HCT116 (cell line): ENCODE measurements at regions not wholly inside any gene's neighbourhood (a gene's known extent, or its start where the extent isn't known, plus 50 kb on each side); places are given as distances from the start of the nearest gene placed in this dataset.

Source experiments
- ATAC-seq: fragments of 200-7000 bp; cut with Tn5 transposase; 2 replicates; pipeline ENCODE4 v1.9.1; 2020; ENCODE audit warnings: mild to moderate bottlenecking, moderate library complexity
- BruUV-seq: library from RNA; stranded (reverse); fragments of 400-500 nt; replicated peaks from 2 replicates; lab custom pipeline; 2021; lab: Mats Ljungman, UMichigan
- CTCF ChIA-PET: fragments of 300-600 bp; sonication (Branson Sonifier 250); formaldehyde crosslinking; loops from one replicate; lab custom pipeline; 2021; ENCODE audit warnings: antibody characterized with exemption; lab: Charles Lee
- POLR2A ChIA-PET: fragments of 300-600, 350-600 bp; sonication (Branson Sonifier 250); formaldehyde crosslinking; loops from one replicate; lab custom pipeline; 2021; ENCODE audit warnings: antibody characterized with exemption; lab: Charles Lee
- RAD21 ChIA-PET, 2 experiments: fragments of 300-600 bp; sonication (Branson Sonifier 250); formaldehyde crosslinking; loops; one replicate each; lab custom pipeline; 2023; ENCODE audit warnings: low total read pairs in 2 of 2; ENCODE audit not compliant: uncharacterized antibody in 2 of 2, unreplicated experiment in 2 of 2, low non-redundant PET in 1 of 2; lab: Charles Lee
- DNase-seq: peaks from one replicate; pipeline ENCODE4 v3.0.0-alpha.2; 2010; ENCODE audit warnings: low read depth, low spot score
- H2AFZ ChIP-seq: fragments of 200-600 bp; shearing (Covaris generic), sonication (generic); 2 replicates; pipeline ENCODE4 v1.6.1; 2017; ENCODE audit warnings: low read depth, mixed run types, mixed read lengths, antibody characterized with exemption, low read length; ENCODE audit not compliant: poor library complexity, severe bottlenecking
- H3K27ac ChIP-seq: 2 replicates; pipeline ENCODE4 v1.5.1; 2012; ENCODE audit warnings: low read depth, low read length
- H3K27me3 ChIP-seq: fragments of 200-600 bp; sonication (generic); 2 replicates; pipeline ENCODE4 v1.6.1; 2016; ENCODE audit warnings: mixed run types, low read length, mixed read lengths; ENCODE audit not compliant: insufficient read depth
- H3K36me3 ChIP-seq, 2 experiments: fragments of 200-500 bp in 1 of 2; fragments of 200-600 bp in 1 of 2; sonication (Bioruptor generic) in 1 of 2; sonication (generic) in 1 of 2; 2 replicates each; pipeline versions ENCODE4 v1.5.1 to v1.6.1; 2014 to 2016; ENCODE audit warnings: low read length in 2 of 2, inconsistent platforms in 1 of 2, mixed read lengths in 1 of 2, mixed run types in 1 of 2; ENCODE audit not compliant: insufficient read depth in 2 of 2, control insufficient read depth in 1 of 2
- H3K4me1 ChIP-seq, 2 experiments: fragments of 200-600 bp in 1 of 2; sonication (generic) in 1 of 2; 2 replicates each; pipeline versions ENCODE4 v1.5.1 to v1.6.1; 2012 to 2017; ENCODE audit warnings: low read length in 2 of 2, inconsistent platforms in 1 of 2, mild to moderate bottlenecking in 1 of 2, mixed read lengths in 1 of 2, mixed run types in 1 of 2, moderate library complexity in 1 of 2; ENCODE audit not compliant: insufficient read depth in 2 of 2, control insufficient read depth in 1 of 2
- H3K4me2 ChIP-seq: fragments of 200-600 bp; sonication (generic); 2 replicates; pipeline ENCODE4 v1.6.1; 2017; ENCODE audit warnings: mixed run types, low read length, mixed read lengths
- H3K4me3 ChIP-seq, 2 experiments: fragments of 200-600 bp in 1 of 2; sonication (generic) in 1 of 2; replicated peaks in 1 of 2; 2 replicates each; pipeline ENCODE4 v1.5.1; 2011 to 2016; ENCODE audit warnings: low read length in 2 of 2, control low read depth in 1 of 2, low read depth in 1 of 2, mild to moderate bottlenecking in 1 of 2, mixed read lengths in 1 of 2, mixed run types in 1 of 2
- H3K79me2 ChIP-seq: fragments of 200-600 bp; sonication (generic); 2 replicates; pipeline ENCODE4 v1.6.1; 2017; ENCODE audit warnings: mild to moderate bottlenecking, mixed run types, low read length, moderate library complexity, mixed read lengths; ENCODE audit not compliant: insufficient read depth
- H3K9ac ChIP-seq: fragments of 200-600 bp; sonication (generic); 2 replicates; pipeline ENCODE4 v1.6.1; 2016; ENCODE audit warnings: low read length, mixed read lengths
- H3K9me2 ChIP-seq: fragments of 200-600 bp; sonication (generic), shearing (Covaris generic); 2 replicates; pipeline ENCODE4 v1.6.1; 2017; ENCODE audit warnings: mixed run types, mild to moderate bottlenecking, moderate library complexity; ENCODE audit not compliant: insufficient read depth
- H3K9me3 ChIP-seq, 2 experiments: fragments of 200-500 bp in 1 of 2; fragments of 200-600 bp in 1 of 2; sonication (Bioruptor generic) in 1 of 2; sonication (generic) in 1 of 2; 2 replicates each; pipeline ENCODE4 v1.6.1; 2014 to 2017; ENCODE audit warnings: low read length in 2 of 2, mixed read lengths in 2 of 2, inconsistent platforms in 1 of 2, low read depth in 1 of 2, mild to moderate bottlenecking in 1 of 2, mixed run types in 1 of 2, moderate library complexity in 1 of 2; ENCODE audit not compliant: control insufficient read depth in 1 of 2, insufficient read depth in 1 of 2
- H4K20me1 ChIP-seq: fragments of 200-600 bp; sonication (generic), shearing (Covaris generic); 2 replicates; pipeline ENCODE4 v1.6.1; 2017; ENCODE audit warnings: mixed run types, mild to moderate bottlenecking, moderate library complexity; ENCODE audit not compliant: insufficient read depth
- CBX3 ChIP-seq: IDR thresholded peaks from 2 replicates; pipeline ENCODE4 v1.6.1; 2012; ENCODE audit warnings: low read depth
- CEBPB ChIP-seq: IDR thresholded peaks from 2 replicates; pipeline ENCODE4 v1.6.1; 2012; ENCODE audit warnings: low read depth
- EZH2phosphoT487 ChIP-seq: fragments of 200-600 bp; IDR thresholded peaks from 2 replicates; pipeline ENCODE4 v1.6.1; 2018; ENCODE audit warnings: antibody characterized with exemption, borderline replicate concordance
- FOSL1 ChIP-seq: IDR thresholded peaks from 2 replicates; pipeline ENCODE4 v1.6.1; 2012; ENCODE audit warnings: low read depth
- POLR2AphosphoS5 ChIP-seq: IDR thresholded peaks from 2 replicates; pipeline ENCODE4 v1.6.1; 2011; ENCODE audit warnings: mild to moderate bottlenecking, low read depth, low read length, moderate library complexity
- SRF ChIP-seq: IDR thresholded peaks from 2 replicates; pipeline ENCODE4 v1.6.1; 2012; ENCODE audit warnings: low read depth
- TCF7L2 ChIP-seq: IDR thresholded peaks from 2 replicates; pipeline ENCODE4 v1.7.0; 2011; ENCODE audit warnings: borderline replicate concordance, inconsistent platforms; ENCODE audit not compliant: insufficient read depth, insufficient read length; ENCODE audit errors: extremely low read depth
- YY1 ChIP-seq: IDR thresholded peaks from 2 replicates; pipeline ENCODE4 v1.6.1; 2011; ENCODE audit warnings: low read length, low read depth, moderate library complexity, mild to moderate bottlenecking; ENCODE audit not compliant: insufficient replicate concordance; ENCODE audit errors: extremely low read depth
- ZNF274 ChIP-seq: fragments of 200-500 bp; sonication (Bioruptor generic); IDR thresholded peaks from 2 replicates; pipeline ENCODE4 v1.6.1; 2014; ENCODE audit warnings: mild to moderate bottlenecking, low read depth, low read length, inconsistent platforms
- intact Hi-C: fragments of 100-400 bp; cut with micrococcal nuclease; formaldehyde crosslinking; loops from 2 replicates; pipeline ENCODE4 v1.10.0; 2022
- TF ChIP-seq, protein P1 (sequence below): IDR thresholded peaks from 2 replicates; pipeline ENCODE4 v1.6.1; 2012; ENCODE audit warnings: low read depth
- TF ChIP-seq, protein P2 (sequence below): IDR thresholded peaks from 2 replicates; pipeline ENCODE4 v1.6.1; 2011; ENCODE audit warnings: mild to moderate bottlenecking, low read length, moderate library complexity; ENCODE audit not compliant: insufficient replicate concordance; ENCODE audit errors: extremely low read depth

DNA sequence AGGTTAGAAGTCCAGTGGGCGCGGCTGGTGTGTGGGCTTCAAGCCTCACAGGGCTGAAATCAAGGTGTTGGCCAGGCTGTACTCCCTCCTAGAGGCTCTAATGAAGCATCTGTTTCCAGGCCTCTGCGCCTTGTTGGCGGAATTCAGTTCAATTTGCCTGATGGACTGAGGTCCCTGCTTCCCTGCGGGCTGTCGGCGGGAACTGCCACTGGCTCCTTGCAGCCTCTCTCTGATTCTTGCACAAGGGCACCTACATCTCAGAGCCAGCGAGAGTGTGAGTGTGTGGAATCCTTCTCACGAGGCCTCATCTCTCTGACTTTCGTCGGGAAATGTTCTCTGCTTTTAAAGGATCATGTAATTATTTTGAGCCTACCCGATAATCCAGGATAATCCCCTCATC, 128.6 kb downstream of the DLEU7 start:
- Histone ChIP-seq H3K4me2 (no peak overlapping the region), H3K9me3 (no peaks in the 10 kb centered on the region), H3K36me3 (no peaks in the 10 kb centered on the region), H4K20me1 (no peaks in the 10 kb centered on the region), H3K27me3 (no peaks in the 10 kb centered on the region), H3K9me2 (no peaks in the 10 kb centered on the region), H2AFZ (no peak overlapping the region), H3K27ac (no peak overlapping the region), H3K4me1 (no peaks in the 10 kb centered on the region), H3K4me3 (no peak overlapping the region), H3K9ac (no peak overlapping the region), H3K79me2 (no peaks in the 10 kb centered on the region)
- no peak for DNase-seq
- ChIA-PET POLR2A (interaction anchor here (0.5 kb wide), 1 partner anchor 30 kb away, joined by 3 read pairs; no protein-coding TSS in a partner anchor), CTCF (no interaction called here), RAD21 (no interaction called here)
- BruUV-seq, result no TSS peak
- ATAC-seq, result no peak
- intact Hi-C loops, result no loop called here
- TF ChIP-seq CBX3, result no peak
- no peak for TF ChIP-seq EZH2phosphoT487
- no peak for TF ChIP-seq YY1
- TF ChIP-seq ZNF274, result no peak
- no peak for TF ChIP-seq TCF7L2
- no peak for TF ChIP-seq SRF
- TF ChIP-seq FOSL1, result no peak
- no peak for TF ChIP-seq POLR2AphosphoS5
- TF ChIP-seq, protein P1, sequence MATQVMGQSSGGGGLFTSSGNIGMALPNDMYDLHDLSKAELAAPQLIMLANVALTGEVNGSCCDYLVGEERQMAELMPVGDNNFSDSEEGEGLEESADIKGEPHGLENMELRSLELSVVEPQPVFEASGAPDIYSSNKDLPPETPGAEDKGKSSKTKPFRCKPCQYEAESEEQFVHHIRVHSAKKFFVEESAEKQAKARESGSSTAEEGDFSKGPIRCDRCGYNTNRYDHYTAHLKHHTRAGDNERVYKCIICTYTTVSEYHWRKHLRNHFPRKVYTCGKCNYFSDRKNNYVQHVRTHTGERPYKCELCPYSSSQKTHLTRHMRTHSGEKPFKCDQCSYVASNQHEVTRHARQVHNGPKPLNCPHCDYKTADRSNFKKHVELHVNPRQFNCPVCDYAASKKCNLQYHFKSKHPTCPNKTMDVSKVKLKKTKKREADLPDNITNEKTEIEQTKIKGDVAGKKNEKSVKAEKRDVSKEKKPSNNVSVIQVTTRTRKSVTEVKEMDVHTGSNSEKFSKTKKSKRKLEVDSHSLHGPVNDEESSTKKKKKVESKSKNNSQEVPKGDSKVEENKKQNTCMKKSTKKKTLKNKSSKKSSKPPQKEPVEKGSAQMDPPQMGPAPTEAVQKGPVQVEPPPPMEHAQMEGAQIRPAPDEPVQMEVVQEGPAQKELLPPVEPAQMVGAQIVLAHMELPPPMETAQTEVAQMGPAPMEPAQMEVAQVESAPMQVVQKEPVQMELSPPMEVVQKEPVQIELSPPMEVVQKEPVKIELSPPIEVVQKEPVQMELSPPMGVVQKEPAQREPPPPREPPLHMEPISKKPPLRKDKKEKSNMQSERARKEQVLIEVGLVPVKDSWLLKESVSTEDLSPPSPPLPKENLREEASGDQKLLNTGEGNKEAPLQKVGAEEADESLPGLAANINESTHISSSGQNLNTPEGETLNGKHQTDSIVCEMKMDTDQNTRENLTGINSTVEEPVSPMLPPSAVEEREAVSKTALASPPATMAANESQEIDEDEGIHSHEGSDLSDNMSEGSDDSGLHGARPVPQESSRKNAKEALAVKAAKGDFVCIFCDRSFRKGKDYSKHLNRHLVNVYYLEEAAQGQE, result no peak
- no peak for TF ChIP-seq CEBPB
- TF ChIP-seq, protein P2, sequence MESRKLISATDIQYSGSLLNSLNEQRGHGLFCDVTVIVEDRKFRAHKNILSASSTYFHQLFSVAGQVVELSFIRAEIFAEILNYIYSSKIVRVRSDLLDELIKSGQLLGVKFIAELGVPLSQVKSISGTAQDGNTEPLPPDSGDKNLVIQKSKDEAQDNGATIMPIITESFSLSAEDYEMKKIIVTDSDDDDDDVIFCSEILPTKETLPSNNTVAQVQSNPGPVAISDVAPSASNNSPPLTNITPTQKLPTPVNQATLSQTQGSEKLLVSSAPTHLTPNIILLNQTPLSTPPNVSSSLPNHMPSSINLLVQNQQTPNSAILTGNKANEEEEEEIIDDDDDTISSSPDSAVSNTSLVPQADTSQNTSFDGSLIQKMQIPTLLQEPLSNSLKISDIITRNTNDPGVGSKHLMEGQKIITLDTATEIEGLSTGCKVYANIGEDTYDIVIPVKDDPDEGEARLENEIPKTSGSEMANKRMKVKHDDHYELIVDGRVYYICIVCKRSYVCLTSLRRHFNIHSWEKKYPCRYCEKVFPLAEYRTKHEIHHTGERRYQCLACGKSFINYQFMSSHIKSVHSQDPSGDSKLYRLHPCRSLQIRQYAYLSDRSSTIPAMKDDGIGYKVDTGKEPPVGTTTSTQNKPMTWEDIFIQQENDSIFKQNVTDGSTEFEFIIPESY, result no peak
